Activated CD8-positive, alpha-beta memory T cell treated with anti-CD3 and anti-CD28 coated beads, Interleukin-2, amount 10 ng/mL, durations not matched to agents 7 days and 5 days (primary cell): ENCODE measurements at regions not wholly inside any gene's neighbourhood (a gene's known extent, or its start where the extent isn't known, plus 50 kb on each side); places are given as distances from the start of the nearest gene placed in this dataset.

Experiments used
- ATAC-seq: fragments of 150-1000 bp; cut with Tn5 transposase; one replicate; pipeline ENCODE4 v1.10.0; 2021; ENCODE audit warnings: moderate library complexity
- CTCF ChIA-PET: fragments of 350-600 bp; sonication (Branson Sonifier 250); formaldehyde crosslinking; loops from one replicate; lab custom pipeline; 2021; ENCODE audit warnings: antibody characterized with exemption; lab: Charles Lee
- DNase-seq: peaks from one replicate; pipeline ENCODE4 v3.0.0-alpha.2; 2020
- H3K27ac Mint-ChIP-seq: one replicate; pipeline ENCODE4 v1.8.0; 2021; ENCODE audit warnings: mild to moderate bottlenecking, mixed read lengths
- H3K27me3 Mint-ChIP-seq: one replicate; pipeline ENCODE4 v1.8.0; 2021; ENCODE audit warnings: mixed read lengths
- H3K36me3 Mint-ChIP-seq: one replicate; pipeline ENCODE4 v1.8.0; 2021; ENCODE audit warnings: mild to moderate bottlenecking, mixed read lengths
- H3K4me1 Mint-ChIP-seq: one replicate; pipeline ENCODE4 v1.8.0; 2021; ENCODE audit warnings: mixed read lengths
- H3K4me3 Mint-ChIP-seq: one replicate; pipeline ENCODE4 v1.8.0; 2021; ENCODE audit warnings: mild to moderate bottlenecking, moderate library complexity, mixed read lengths
- H3K9me3 Mint-ChIP-seq: one replicate; pipeline ENCODE4 v1.8.0; 2022; ENCODE audit warnings: low read depth, mixed read lengths

DNA sequence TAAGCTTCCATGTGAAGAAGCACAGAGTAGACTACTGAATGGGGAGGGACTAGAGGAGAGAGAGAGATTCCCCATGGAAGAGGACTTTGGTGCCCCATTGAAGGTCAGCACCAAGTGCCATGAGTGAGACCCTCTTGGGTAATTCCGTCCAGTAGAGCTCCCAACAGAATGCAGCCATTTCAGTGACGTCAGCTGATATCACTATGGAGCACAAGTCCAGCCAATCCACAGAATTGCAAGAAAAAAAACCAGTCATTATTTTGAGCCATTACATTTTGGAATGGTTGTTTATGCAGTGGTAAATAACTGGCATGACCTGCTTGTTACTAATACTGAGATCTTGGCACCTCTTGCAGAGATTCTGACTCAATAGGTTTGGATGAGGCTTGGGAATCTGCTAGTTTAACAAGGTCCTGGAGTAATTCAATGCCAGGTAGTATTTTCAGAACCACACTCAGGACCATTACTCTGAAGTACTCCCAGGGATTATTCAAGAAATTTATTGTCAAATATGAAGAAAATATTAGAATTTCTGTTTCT, 52.6 kb upstream of the SP8 start:
- DNase-seq = no peak
- ATAC-seq = no peak
- CTCF ChIA-PET = no interaction called here
- Mint-ChIP-seq H3K9me3 (no peaks in the 10 kb centered on the region), H3K27ac (no peak overlapping the region), H3K36me3 (no peaks in the 10 kb centered on the region), H3K27me3 (no peaks in the 10 kb centered on the region), H3K4me3 (no peak overlapping the region), H3K4me1 (no peaks in the 10 kb centered on the region)

GRCh38 chr7:20839987-20840386, 53.3 kb upstream of the SP8 start:
- CTCF ChIA-PET = no interaction called here
- ATAC-seq (no peak), DNase-seq (no peak)
- Mint-ChIP-seq H3K4me1 (no peaks in the 10 kb centered on the region), H3K4me3 (no peak overlapping the region), H3K9me3 (no peaks in the 10 kb centered on the region), H3K27me3 (no peaks in the 10 kb centered on the region), H3K36me3 (no peaks in the 10 kb centered on the region), H3K27ac (no peak overlapping the region)

DNA sequence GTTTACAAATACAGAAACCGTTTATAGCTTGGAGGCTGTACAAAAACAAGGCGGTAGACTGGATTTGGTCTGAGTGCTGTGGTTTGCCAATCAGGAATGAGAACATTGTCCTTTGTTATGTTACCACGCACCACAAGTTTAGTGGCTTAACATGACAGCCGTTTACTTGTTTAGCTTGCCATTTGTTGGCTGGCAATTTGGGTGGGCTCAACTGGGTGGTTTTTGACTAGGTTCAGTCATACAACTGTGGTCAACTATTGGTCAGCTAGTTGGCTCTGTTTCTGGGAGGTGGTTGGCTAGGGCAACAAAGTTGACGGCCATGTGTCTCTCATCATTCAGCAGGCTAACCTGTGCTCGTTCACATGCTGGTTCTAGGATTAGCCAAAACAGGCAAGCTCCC, 60.1 kb upstream of the SP8 start:
- ATAC-seq (no peak), DNase-seq (no peak)
- CTCF ChIA-PET = no interaction called here
- H3K9me3 Mint-ChIP-seq = no peaks in the 10 kb centered on the region
- no peak overlapping the region for H3K27ac Mint-ChIP-seq
- no peaks in the 10 kb centered on the region for H3K36me3 Mint-ChIP-seq
- no peaks in the 10 kb centered on the region for H3K27me3 Mint-ChIP-seq
- H3K4me1 Mint-ChIP-seq = no peaks in the 10 kb centered on the region
- H3K4me3 Mint-ChIP-seq = no peak overlapping the region

DNA sequence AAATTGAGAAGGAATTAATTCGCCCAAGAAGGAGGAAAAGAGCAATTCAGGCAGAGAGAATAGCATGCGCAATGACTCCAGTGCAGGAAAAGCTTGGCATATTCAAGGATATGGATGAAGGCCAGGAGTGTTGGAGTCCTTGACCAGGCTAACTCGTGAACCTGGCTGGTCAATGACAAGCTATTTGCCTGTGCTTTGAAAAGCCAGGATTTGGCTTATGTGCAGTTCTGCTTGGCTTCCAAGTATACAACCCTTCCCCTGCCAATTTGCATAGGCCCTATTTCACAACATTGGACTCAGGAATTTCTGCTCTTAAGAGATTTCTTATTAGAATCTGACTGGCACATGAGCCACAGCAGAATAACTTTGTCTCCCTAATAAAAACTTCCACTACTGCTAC, 72.3 kb upstream of the SP8 start:
- DNase-seq (no peak), ATAC-seq (no peak)
- H3K36me3 Mint-ChIP-seq = no peaks in the 10 kb centered on the region
- H3K27me3 Mint-ChIP-seq = no peaks in the 10 kb centered on the region
- H3K4me3 Mint-ChIP-seq = no peak overlapping the region
- H3K9me3 Mint-ChIP-seq = peaks cover 3% of the 10 kb centered on the region
- CTCF ChIA-PET = no interaction called here
- H3K27ac Mint-ChIP-seq = no peak overlapping the region
- H3K4me1 Mint-ChIP-seq = no peaks in the 10 kb centered on the region

- ATAC-seq = no peak
- H3K36me3 Mint-ChIP-seq = no peaks in the 10 kb centered on the region
- CTCF ChIA-PET = no interaction called here
These were observed 74.8 kb upstream of the SP8 start for GRCh38 chr7:20861468-20861867.

GRCh38 chr7:20862554-20862953, 75.9 kb upstream of the SP8 start:
- CTCF ChIA-PET = interaction anchor here (0.7 kb wide), 1 partner anchor 76 kb away, joined by 3 read pairs; the partner anchor contains the start of gene SP8
- H3K27me3 Mint-ChIP-seq = no peaks in the 10 kb centered on the region
- peaks cover 3% of the 10 kb centered on the region for H3K9me3 Mint-ChIP-seq
- ATAC-seq (no peak), DNase-seq (no peak)
- no peak overlapping the region for H3K27ac Mint-ChIP-seq
- no peaks in the 10 kb centered on the region for H3K4me1 Mint-ChIP-seq
- H3K4me3 Mint-ChIP-seq = no peak overlapping the region
- no peaks in the 10 kb centered on the region for H3K36me3 Mint-ChIP-seq

More at GRCh38 chr7:20861468-20861867, 74.8 kb upstream of the SP8 start:
- H3K4me1 Mint-ChIP-seq = no peaks in the 10 kb centered on the region
- no peak overlapping the region for H3K27ac Mint-ChIP-seq
- peaks cover 3% of the 10 kb centered on the region for H3K9me3 Mint-ChIP-seq
- DNase-seq = no peak
- H3K4me3 Mint-ChIP-seq = no peak overlapping the region
- H3K27me3 Mint-ChIP-seq = no peaks in the 10 kb centered on the region

GRCh38 chr7:20864221-20864620, 77.5 kb upstream of the SP8 start:
- ATAC-seq (no peak), DNase-seq (no peak)
- Mint-ChIP-seq H3K27me3 (no peaks in the 10 kb centered on the region), H3K9me3 (no peaks in the 10 kb centered on the region), H3K27ac (no peak overlapping the region), H3K4me3 (no peak overlapping the region), H3K36me3 (no peaks in the 10 kb centered on the region), H3K4me1 (no peaks in the 10 kb centered on the region)
- CTCF ChIA-PET = no interaction called here

DNA sequence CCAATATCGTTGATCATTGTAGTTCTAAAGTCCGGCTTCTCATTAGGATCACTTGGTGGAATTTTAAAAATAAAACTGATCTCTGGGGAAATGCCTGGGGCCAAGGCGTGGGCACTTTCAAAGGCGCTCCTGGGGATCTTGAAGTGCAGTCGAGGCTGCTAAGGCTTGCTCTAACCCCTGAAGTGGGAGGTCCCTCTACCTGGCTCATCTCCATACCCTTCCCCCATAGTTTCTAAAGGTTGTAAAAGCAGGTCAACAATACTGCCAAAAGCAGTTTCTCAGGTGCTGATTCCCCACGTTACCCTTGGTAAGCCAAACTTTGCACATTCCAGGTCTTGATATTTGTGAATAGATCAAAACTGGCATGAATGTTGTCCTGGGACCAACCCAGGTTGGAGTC, 79.0 kb upstream of the SP8 start:
- CTCF ChIA-PET = no interaction called here
- H3K27ac Mint-ChIP-seq = no peak overlapping the region
- no peaks in the 10 kb centered on the region for H3K27me3 Mint-ChIP-seq
- H3K9me3 Mint-ChIP-seq = no peaks in the 10 kb centered on the region
- DNase-seq (no peak), ATAC-seq (no peak)
- H3K4me3 Mint-ChIP-seq = no peak overlapping the region
- H3K4me1 Mint-ChIP-seq = no peaks in the 10 kb centered on the region
- H3K36me3 Mint-ChIP-seq = no peaks in the 10 kb centered on the region

DNA sequence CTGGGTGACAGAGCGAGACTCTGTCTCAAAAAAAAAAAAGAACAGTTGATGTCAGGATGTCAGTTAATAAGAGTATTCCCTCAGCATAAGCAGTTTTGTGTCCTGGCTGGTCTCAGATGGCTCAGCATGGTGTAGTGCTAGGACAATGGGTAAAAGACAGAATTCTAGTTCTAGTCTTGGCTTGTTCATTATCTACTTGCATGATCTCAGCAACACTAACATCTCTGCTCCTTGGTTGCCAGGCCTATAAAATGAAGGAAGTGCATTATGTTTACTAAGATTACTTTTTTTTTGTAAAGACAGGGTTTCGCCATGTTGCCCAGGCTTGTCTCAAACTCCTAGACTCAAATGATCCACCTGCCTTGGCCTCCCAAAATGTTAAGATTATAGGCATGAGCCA, 84.3 kb upstream of the SP8 start:
- H3K27me3 Mint-ChIP-seq = no peaks in the 10 kb centered on the region
- H3K4me1 Mint-ChIP-seq = no peaks in the 10 kb centered on the region
- CTCF ChIA-PET = no interaction called here
- no peak overlapping the region for H3K4me3 Mint-ChIP-seq
- H3K27ac Mint-ChIP-seq = no peak overlapping the region
- H3K36me3 Mint-ChIP-seq = no peaks in the 10 kb centered on the region
- no peaks in the 10 kb centered on the region for H3K9me3 Mint-ChIP-seq
- DNase-seq = no peak
- ATAC-seq = no peak

GRCh38 chr7:20892776-20893175, 106.1 kb upstream of the SP8 start:
- Mint-ChIP-seq H3K36me3 (no peaks in the 10 kb centered on the region), H3K4me1 (no peaks in the 10 kb centered on the region), H3K27ac (no peak overlapping the region), H3K4me3 (no peak overlapping the region), H3K9me3 (peaks cover 2% of the 10 kb centered on the region), H3K27me3 (no peaks in the 10 kb centered on the region)
- CTCF ChIA-PET = no interaction called here
- ATAC-seq (no peak), DNase-seq (no peak)

- no peak for ATAC-seq
- no peaks in the 10 kb centered on the region for H3K27me3 Mint-ChIP-seq
- H3K4me3 Mint-ChIP-seq = no peak overlapping the region
- H3K27ac Mint-ChIP-seq = no peak overlapping the region
- H3K36me3 Mint-ChIP-seq = no peaks in the 10 kb centered on the region
- no peaks in the 10 kb centered on the region for H3K9me3 Mint-ChIP-seq
- no peak for DNase-seq
- CTCF ChIA-PET = no interaction called here
- no peaks in the 10 kb centered on the region for H3K4me1 Mint-ChIP-seq
These were observed 108.1 kb upstream of the SP8 start for GRCh38 chr7:20894806-20895205.

GRCh38 chr7:20895563-20895962, 108.9 kb upstream of the SP8 start:
- ATAC-seq (no peak), DNase-seq (no peak)
- H3K9me3 Mint-ChIP-seq = no peaks in the 10 kb centered on the region
- no peaks in the 10 kb centered on the region for H3K4me1 Mint-ChIP-seq
- H3K27ac Mint-ChIP-seq = no peak overlapping the region
- H3K27me3 Mint-ChIP-seq = no peaks in the 10 kb centered on the region
- H3K4me3 Mint-ChIP-seq = no peak overlapping the region
- no peaks in the 10 kb centered on the region for H3K36me3 Mint-ChIP-seq
- CTCF ChIA-PET = interaction anchor here (1.1 kb wide), 1 partner anchor 18 kb away, joined by 3 read pairs; no protein-coding TSS in a partner anchor

DNA sequence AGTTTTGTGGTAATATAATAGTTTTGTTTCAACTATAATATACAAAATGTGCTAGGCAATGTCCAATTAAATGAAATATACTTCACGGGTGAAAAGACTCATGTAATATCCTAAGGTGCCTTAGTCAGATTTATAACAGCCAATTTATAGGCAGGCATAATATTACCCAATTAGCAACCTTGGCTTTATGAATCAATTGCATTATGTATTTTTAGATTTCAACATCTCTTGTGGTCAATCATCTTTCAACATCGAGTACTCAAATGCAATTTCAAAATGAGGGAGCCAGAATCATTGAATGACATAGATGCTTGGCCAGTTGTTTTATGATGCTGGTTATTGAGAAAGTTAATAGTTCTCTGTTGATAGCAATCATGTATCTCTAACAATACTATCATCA, 110.3 kb upstream of the SP8 start:
- peaks cover 2% of the 10 kb centered on the region for H3K9me3 Mint-ChIP-seq
- ATAC-seq = no peak
- H3K4me1 Mint-ChIP-seq = no peaks in the 10 kb centered on the region
- no peak overlapping the region for H3K27ac Mint-ChIP-seq
- no peaks in the 10 kb centered on the region for H3K36me3 Mint-ChIP-seq
- CTCF ChIA-PET = no interaction called here
- no peak for DNase-seq
- no peak overlapping the region for H3K4me3 Mint-ChIP-seq
- H3K27me3 Mint-ChIP-seq = no peaks in the 10 kb centered on the region

GRCh38 chr7:20906801-20907453, 120.2 kb upstream of the SP8 start:
- H3K36me3 Mint-ChIP-seq = no peaks in the 10 kb centered on the region
- no peaks in the 10 kb centered on the region for H3K27me3 Mint-ChIP-seq
- DNase-seq = no peak
- ATAC-seq = no peak
- H3K4me3 Mint-ChIP-seq = no peak overlapping the region
- H3K27ac Mint-ChIP-seq = no peak overlapping the region
- CTCF ChIA-PET = no interaction called here
- no peaks in the 10 kb centered on the region for H3K9me3 Mint-ChIP-seq
- H3K4me1 Mint-ChIP-seq = no peaks in the 10 kb centered on the region
